Osteocyte (in vitro differentiated cells): ENCODE measurements at regions not wholly inside any gene's neighbourhood (a gene's known extent, or its start where the extent isn't known, plus 50 kb on each side); places are given as distances from the start of the nearest gene placed in this dataset.

ENCODE experiments used
- DNase-seq: peaks from one replicate; pipeline ENCODE4 v3.0.0; 2021; ENCODE audit warnings: mixed read lengths; ENCODE audit not compliant: unreplicated experiment; ENCODE audit errors: extremely low spot score
- H3K27ac Mint-ChIP-seq: one replicate; pipeline ENCODE4 v1.8.0; 2021; ENCODE audit warnings: mild to moderate bottlenecking, mixed read lengths; ENCODE audit not compliant: unreplicated experiment
- H3K27me3 Mint-ChIP-seq: one replicate; pipeline ENCODE4 v1.8.0; 2021; ENCODE audit warnings: mixed read lengths; ENCODE audit not compliant: unreplicated experiment
- H3K36me3 Mint-ChIP-seq: one replicate; pipeline ENCODE4 v1.8.0; 2021; ENCODE audit warnings: mixed read lengths; ENCODE audit not compliant: unreplicated experiment
- H3K4me1 Mint-ChIP-seq: one replicate; pipeline ENCODE4 v1.8.0; 2021; ENCODE audit warnings: mixed read lengths; ENCODE audit not compliant: unreplicated experiment
- H3K4me3 Mint-ChIP-seq: one replicate; pipeline ENCODE4 v1.8.0; 2021; ENCODE audit warnings: mild to moderate bottlenecking, moderate library complexity, mixed read lengths; ENCODE audit not compliant: unreplicated experiment
- H3K9me3 Mint-ChIP-seq: one replicate; pipeline ENCODE4 v1.8.0; 2021; ENCODE audit warnings: mixed read lengths; ENCODE audit not compliant: unreplicated experiment
- CTCF ChIP-seq: fragments of 200-600 bp; sonication (generic); IDR thresholded peaks from 2 replicates; pipeline ENCODE4 v1.5.0; 2021; ENCODE audit warnings: antibody characterized with exemption, mild to moderate bottlenecking, moderate library complexity

- DNase-seq: no peak
- H3K36me3 Mint-ChIP-seq: peaks cover 1% of the 10 kb centered on the region
- TF ChIP-seq CTCF: no peak
- H3K27me3 Mint-ChIP-seq: no peaks in the 10 kb centered on the region
- no peak overlapping the region for H3K4me3 Mint-ChIP-seq
- no peaks in the 10 kb centered on the region for H3K9me3 Mint-ChIP-seq
- H3K27ac Mint-ChIP-seq: no peak overlapping the region
- H3K4me1 Mint-ChIP-seq: peaks cover 27% of the 10 kb centered on the region
Observed at GRCh38 chr2:182477774-182478173, 50.9 kb upstream of the PDE1A start.

GRCh38 chr2:182481676-182482075 lies 54.8 kb upstream of the PDE1A start:
- DNase-seq: no peak
- peak overlapping the region; percentile 42 for H3K27ac Mint-ChIP-seq
- H3K27me3 Mint-ChIP-seq: no peaks in the 10 kb centered on the region
- peaks cover 1% of the 10 kb centered on the region for H3K36me3 Mint-ChIP-seq
- no peak overlapping the region for H3K4me3 Mint-ChIP-seq
- no peaks in the 10 kb centered on the region for H3K9me3 Mint-ChIP-seq
- TF ChIP-seq CTCF: no peak
- H3K4me1 Mint-ChIP-seq: peaks cover 32% of the 10 kb centered on the region

- TF ChIP-seq CTCF: no peak
- no peak for DNase-seq
- Mint-ChIP-seq H3K27ac (peak overlapping the region; percentile 82), H3K4me1 (peaks cover 31% of the 10 kb centered on the region), H3K27me3 (no peaks in the 10 kb centered on the region), H3K36me3 (peaks cover 1% of the 10 kb centered on the region), H3K9me3 (no peaks in the 10 kb centered on the region), H3K4me3 (no peak overlapping the region)
Observed at GRCh38 chr2:182482511-182482910, 55.7 kb upstream of the PDE1A start.

- H3K27me3 Mint-ChIP-seq: no peaks in the 10 kb centered on the region
- no peak for DNase-seq
- H3K36me3 Mint-ChIP-seq: peaks cover 2% of the 10 kb centered on the region
- no peaks in the 10 kb centered on the region for H3K9me3 Mint-ChIP-seq
- no peak overlapping the region for H3K27ac Mint-ChIP-seq
- H3K4me3 Mint-ChIP-seq: no peak overlapping the region
- peaks cover 13% of the 10 kb centered on the region for H3K4me1 Mint-ChIP-seq
- TF ChIP-seq CTCF: no peak
Observed at GRCh38 chr2:182496596-182496995, 69.8 kb upstream of the PDE1A start.

GRCh38 chr2:182499706-182500470 lies 73.1 kb upstream of the PDE1A start:
- Mint-ChIP-seq H3K36me3 (no peaks in the 10 kb centered on the region), H3K9me3 (no peaks in the 10 kb centered on the region), H3K27me3 (no peaks in the 10 kb centered on the region), H3K27ac (no peak overlapping the region), H3K4me1 (peaks cover 13% of the 10 kb centered on the region), H3K4me3 (no peak overlapping the region)
- no peak for TF ChIP-seq CTCF
- DNase-seq: no peak
